ENCODE measurements at regions not wholly inside any gene's neighbourhood (a gene's known extent, or its start where the extent isn't known, plus 50 kb on each side); places are given as distances from the start of the nearest gene placed in this dataset.
"Not testable (repeated sequence)": the region's sequence is repeated elsewhere in the genome, so short reads cannot be mapped to it uniquely, and the experiment has no call there.

DNA sequence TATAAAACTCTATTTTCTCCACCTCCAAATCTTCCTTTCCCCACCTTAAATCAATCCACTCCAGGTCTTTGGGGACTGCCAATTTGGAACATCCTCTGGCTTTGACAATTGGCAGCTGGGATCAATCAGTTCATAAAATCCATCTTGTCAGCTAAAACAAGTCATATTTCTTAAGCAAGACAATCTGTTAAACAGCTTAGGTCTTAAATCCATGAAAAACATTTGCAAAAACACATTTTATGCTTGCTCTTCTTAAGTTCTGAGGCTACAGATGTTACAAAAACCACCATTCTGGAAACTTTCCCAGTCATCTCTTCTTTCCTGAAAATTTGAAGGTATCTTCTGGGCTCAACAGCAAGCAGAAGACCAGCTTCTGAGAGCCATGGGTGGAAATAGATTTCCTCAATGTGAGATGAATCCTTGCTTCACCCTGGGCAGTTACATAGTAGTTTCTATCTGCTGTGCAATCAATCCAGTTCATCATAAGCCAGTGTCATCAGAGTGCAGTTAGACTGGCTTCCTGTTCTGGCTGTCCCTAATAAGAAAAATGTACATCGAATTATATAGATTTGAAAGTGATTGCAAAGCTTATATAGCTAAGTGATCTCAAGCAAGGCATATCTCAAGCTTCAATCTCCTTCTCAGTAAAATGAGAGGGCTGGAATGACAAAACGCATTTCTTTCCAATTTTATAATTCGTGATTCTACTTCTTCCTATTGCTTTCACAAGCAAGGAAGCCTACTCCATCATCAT is 402.7 kb upstream of the INTU start:
- DNase-seq, result no peak
- in situ Hi-C loops (cut with HindIII; ENCODE audit: low pct_ligation_motif_present, low pct_unique_long_range_greater_than_20kb, low sequenced_read_pairs), result no loop called here

DNA sequence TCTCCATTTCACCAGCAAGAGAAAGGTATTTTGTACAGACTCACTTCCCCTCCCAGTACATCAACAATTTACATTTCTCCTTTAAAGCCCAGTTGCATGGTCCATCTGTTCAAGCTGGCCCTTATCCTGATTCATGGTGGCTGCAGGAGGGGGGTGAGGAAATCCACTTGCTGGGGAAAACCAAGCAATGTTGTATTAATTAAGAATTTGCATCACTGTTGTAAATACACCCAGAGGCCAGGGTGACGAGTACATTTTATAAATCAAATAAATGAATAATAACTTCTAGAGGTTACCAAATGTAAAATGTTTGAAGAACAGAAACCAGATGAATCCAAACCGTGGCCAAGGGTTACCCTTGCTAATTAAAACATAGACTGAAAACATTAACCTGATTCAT is 395.9 kb upstream of the INTU start:
- DNase-seq, result no peak
- in situ Hi-C loops (cut with HindIII; ENCODE audit: low pct_ligation_motif_present, low pct_unique_long_range_greater_than_20kb, low sequenced_read_pairs), result no loop called here

DNA sequence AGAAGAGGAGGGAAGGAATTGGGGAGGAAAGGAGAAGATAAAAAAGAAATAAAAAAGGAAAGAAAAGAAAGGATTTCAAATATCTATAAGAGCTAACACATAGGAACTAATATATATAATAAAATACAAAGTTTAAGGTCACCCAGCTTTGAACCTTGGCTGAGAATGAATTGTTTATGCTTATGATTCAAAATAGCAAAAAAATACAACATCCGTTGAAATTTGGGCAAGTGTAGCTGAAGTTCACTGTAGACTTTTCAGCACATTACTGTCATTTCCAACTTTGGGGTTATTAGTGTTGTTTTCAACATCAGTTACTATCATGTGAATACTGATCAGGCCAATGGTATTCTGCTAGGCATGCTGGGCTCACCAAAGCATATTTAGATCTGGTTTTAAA is 395.2 kb upstream of the INTU start:
- DNase-seq, result no peak
- in situ Hi-C loops (cut with HindIII; ENCODE audit: low pct_ligation_motif_present, low pct_unique_long_range_greater_than_20kb, low sequenced_read_pairs), result no loop called here

DNA sequence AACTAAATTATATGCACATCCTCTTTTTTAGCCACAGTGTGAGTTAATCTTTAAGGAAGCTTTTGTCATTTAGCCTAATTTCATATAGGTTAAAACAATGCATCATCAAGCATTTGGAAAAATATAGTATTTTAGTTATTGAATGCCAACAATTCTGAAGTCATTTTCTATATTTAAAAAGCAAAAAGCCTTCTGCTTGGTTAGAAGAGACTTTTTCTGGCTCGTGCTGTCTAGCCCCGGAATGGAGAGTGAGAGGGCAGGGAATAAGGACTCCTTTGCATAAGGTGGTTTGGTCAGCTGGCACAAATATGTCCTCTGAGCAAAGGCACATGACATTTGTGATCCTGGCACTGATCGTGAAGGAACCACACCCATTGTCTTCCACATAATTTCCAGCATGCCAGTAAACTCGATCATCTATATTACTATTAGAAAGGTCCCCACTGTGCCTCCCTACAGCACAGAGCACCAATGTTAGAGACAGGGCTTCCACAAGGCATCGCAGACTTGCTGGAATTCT is 393.7 kb upstream of the INTU start:
- DNase-seq, result no peak
- in situ Hi-C loops (cut with HindIII; ENCODE audit: low pct_ligation_motif_present, low pct_unique_long_range_greater_than_20kb, low sequenced_read_pairs), result no loop called here

DNA sequence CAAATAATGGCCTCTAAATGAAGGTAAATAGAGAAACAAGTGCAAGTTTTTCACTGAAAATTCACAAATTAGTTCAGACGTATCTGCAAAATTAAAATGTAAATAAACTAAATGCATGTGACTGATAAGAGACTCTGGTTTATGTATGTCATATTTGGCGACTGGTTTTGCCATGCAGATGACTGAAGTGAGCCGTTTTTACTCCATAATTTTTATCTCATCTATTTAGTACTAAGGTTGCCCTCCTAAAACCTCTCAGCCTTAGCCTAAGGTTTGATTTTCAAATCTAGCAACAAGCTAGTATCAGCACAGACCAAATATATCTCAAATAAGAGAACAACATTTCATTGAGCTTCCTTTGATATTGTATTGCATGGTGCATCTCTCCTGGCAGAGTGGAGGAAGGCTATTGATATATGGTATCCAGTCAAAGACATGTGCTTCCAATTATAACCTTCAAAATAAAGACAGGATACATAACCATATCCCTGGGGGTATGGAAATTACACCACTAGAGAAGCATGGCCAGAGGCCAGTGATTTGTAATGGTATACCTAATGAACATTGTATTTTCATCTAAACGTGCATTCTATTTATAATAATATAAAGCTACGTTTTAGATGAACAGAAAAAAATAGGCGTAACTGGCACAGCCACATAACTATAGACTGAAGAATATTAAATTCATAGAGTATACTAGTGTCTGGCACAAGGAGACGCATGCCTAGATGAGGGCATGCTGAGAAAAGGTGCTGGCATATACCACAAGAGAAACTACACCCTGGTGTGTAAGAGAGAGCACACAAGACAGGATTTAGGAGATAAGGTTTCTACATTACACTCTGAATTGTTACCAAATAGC is 392.6 kb upstream of the INTU start:
- in situ Hi-C loops (cut with HindIII; ENCODE audit: low pct_ligation_motif_present, low pct_unique_long_range_greater_than_20kb, low sequenced_read_pairs), result no loop called here
- no peak for DNase-seq

DNA sequence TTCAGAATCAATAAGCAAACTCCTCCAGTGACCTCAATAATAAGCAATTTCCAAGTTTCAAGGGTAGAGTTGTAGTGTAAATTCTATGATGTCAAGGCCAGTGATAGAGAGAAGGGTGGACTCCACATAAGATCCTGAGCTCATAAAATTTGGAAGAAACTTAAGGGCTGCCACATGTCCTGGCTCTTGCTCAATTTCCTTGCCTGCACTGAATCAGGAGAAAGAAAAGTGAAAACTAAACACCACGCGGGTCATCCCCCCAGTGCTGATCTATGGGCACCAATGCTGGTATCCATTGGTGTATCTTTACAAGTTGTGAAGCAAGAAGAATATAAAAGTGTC is 392.0 kb upstream of the INTU start:
- in situ Hi-C loops (cut with HindIII; ENCODE audit: low pct_ligation_motif_present, low pct_unique_long_range_greater_than_20kb, low sequenced_read_pairs), result no loop called here
- DNase-seq, result no peak

DNA sequence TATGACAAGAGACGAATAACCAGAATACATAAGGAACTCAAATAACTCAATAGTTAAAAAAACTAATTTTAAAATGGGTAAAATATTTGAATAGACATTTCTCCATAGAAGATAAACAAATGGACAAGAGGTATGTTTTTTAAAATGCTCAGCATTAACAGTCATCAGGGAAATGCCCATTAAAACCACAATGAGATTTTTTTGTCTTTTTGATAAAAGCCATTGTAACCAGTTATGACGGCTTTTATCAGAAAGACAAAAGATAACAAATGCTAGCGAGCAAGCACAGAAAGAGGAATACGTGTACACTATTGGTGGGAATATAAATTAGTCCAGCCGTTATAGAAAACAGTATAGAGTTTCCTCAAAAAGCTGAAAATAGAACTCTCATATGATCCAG is 388.2 kb upstream of the INTU start:
- in situ Hi-C loops (cut with HindIII; ENCODE audit: low pct_ligation_motif_present, low pct_unique_long_range_greater_than_20kb, low sequenced_read_pairs), result no loop called here
- DNase-seq, result no peak

DNA sequence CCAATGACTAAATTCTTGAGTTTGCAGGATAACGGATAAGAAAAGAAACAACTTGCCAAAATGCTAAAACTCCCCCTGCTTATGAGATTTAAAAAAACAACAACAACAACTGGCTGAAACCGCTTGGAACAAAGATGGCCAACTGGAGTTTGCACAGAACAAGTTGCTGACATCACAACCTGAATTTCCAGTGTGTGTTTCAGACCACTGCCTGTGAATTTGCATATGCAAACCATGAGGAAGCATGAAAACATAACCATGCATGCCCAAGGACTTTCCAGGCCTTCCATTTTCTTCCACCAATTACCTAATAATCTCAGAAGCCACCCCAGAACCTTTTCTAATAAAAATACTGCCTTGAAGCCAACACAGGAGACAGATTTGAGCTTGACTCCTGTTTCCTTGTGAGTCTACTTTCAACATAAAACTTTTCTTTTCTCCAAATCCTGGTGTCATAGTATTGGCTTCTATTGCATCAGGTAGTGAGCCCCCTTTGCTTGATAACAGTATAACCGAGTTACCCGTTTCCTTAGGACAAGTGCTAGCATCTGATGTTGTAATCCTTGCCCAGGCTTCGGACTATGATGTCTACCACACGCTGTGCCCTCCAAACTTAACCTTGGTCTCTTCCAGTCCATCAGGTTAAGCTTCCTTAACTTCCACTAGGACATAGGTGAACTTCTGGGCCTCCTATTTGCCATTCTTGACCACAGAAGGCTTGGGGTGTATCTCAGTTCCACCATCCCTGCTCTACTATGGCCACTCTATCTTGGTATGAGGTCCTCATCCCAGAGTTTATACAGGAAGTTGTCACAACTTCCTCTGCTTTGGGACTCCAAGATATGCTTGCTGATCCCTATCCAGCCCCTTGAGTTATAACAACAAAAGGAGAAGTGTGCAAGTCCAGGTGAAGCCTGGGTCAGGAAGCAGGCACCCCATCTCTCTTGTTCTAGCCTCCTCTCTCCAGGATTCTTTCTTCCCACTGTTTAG is 385.5 kb upstream of the INTU start:
- no peak for DNase-seq
- in situ Hi-C loops (cut with HindIII; ENCODE audit: low pct_ligation_motif_present, low pct_unique_long_range_greater_than_20kb, low sequenced_read_pairs), result no loop called here

DNA sequence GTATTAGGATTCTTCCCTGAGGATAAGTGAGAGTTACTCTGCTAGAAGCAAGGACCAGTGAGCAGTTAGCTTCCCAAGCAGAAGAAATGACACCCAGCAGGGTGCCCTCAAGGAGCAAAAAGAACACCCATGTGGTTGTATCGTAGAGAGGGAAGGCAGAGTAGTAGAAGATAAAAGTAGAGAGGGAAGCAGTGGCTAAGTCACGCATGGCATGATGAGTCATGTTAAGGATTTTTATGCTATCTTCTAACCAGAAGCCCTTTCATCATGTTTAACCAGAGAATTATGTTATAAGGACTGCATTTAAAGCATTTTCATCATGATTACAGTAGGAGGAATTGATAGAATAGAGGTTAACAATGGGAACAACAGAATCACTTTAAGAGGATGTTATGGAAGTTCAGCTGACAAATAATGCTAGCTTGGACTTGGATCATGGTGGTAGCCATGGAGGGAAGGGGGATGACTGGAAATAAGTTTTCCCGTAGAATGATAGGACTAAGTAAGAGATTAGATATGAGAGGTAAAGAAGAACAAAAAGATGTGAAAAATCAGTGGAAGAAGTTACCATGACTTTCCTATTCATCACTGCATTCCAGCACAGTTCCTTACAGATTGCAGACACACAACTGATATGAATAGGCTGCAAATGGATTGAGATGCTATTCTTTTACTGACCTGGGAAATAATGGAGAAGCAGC is 383.5 kb upstream of the INTU start:
- DNase-seq, result no peak
- in situ Hi-C loops (cut with HindIII; ENCODE audit: low pct_ligation_motif_present, low pct_unique_long_range_greater_than_20kb, low sequenced_read_pairs), result no loop called here

DNA sequence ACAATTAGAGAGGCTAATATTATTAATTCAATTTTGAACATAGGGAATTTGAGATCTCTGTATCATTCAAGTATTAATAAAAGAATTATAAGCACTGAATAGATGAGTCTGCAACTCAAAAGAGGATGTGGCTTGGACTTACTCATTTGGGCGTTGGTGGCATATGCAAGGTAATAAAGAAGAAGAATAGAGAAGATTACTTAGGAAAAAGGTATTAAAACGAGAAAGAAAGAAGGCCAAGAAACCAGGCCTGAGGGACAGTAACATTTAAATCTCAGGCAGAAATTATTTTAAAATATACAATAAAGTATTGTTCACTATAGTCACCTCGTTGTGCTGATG is 383.0 kb upstream of the INTU start:
- no peak for DNase-seq
- in situ Hi-C loops (cut with HindIII; ENCODE audit: low pct_ligation_motif_present, low pct_unique_long_range_greater_than_20kb, low sequenced_read_pairs), result no loop called here

DNA sequence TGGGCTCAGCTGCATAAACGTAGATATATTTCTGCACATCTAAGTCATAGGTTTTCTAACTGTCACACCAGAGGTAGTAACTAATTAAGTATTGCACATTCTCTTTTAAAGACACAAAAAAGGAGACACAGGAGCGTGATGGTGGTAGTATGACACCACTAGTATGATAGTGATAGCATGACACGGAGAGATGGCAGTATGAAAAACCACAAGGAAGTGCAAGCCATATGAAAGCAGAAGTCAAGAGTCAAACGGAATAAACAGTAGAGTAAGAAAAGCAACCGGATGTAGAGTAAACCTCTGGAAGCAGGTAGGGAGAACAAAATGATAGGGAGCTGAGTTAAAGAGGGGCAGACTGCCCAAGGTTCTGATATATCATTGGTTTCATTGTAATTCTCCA is 382.2 kb upstream of the INTU start:
- DNase-seq, result no peak
- in situ Hi-C loops (cut with HindIII; ENCODE audit: low pct_ligation_motif_present, low pct_unique_long_range_greater_than_20kb, low sequenced_read_pairs), result no loop called here

DNA sequence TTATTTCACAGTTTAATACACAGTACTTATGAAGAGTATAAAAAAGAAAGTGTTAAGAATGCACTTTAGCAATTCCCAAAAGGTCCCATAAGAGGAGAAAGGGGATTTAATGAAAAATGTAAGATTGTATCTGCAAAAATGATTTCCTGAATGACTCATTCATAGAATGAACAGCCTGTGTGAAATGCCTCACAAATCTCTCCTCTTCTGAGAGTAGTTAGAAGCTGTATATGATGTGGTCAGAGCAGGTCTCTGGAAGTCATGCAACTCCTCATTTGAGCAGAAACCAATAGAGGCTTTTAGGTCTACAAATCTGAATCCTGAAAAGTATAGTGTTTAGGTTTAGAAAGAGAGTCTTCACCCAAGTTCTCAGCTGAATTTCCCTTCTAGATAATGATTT is 381.3 kb upstream of the INTU start:
- in situ Hi-C loops (cut with HindIII; ENCODE audit: low pct_ligation_motif_present, low pct_unique_long_range_greater_than_20kb, low sequenced_read_pairs), result no loop called here
- DNase-seq, result no peak

DNA sequence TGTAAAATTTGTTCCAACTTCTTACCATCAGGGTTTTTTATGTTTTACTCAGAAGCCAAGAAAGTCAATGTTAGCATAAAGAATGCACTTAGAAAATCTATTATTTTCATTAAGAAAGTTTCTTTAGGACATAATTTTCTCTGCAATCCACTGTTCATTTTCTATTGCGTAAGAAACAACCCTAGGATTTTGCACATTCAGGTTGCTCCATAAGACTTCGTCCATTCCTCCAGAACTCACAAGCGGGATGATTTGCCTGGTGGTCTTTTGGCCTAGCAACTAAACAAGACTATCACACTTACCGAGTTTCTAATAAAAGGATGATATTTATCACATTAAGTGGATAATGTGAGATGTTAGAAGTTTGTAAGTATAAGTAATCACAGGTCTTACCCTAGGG is 376.3 kb upstream of the INTU start:
- in situ Hi-C loops (cut with HindIII; ENCODE audit: low pct_ligation_motif_present, low pct_unique_long_range_greater_than_20kb, low sequenced_read_pairs), result no loop called here
- no peak for DNase-seq

DNA sequence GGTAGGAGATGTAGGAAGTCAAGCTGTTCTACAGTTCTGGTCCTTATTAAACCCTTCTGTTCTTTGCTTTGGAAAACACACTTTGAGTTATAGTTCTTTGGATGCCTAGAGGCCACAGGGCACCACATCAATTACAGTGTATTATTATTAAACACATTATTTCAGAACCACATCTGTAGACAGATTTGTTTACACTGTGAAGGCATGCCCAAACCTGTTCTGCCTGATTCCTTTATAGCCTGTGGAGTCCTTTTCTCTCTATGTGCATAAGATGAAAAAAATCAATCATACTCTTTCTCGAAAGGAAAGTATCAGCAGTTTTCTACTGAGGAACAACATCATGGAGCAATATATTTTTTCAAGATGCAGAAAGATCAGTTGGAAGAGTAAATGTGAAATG is 371.3 kb upstream of the INTU start:
- DNase-seq, result no peak
- in situ Hi-C loops (cut with HindIII; ENCODE audit: low pct_ligation_motif_present, low pct_unique_long_range_greater_than_20kb, low sequenced_read_pairs), result no loop called here

DNA sequence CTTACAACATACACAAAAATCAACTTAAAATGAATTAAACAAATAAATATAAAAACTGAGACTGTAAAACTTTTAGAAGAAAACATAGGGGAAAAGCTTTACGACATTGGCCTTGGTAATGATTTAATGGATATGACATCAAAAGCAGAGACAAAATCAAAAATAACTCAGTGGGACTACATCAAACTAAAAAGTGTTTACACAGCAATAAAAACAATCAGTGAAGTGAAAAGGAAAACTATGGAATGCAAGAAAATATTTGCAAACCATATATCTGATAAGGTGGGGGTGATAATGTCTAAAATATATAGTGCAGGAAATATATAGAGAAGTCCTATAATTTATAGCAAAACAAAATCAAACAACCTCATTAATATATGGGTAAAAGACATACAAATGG is 364.4 kb upstream of the INTU start:
- in situ Hi-C loops (cut with HindIII; ENCODE audit: low pct_ligation_motif_present, low pct_unique_long_range_greater_than_20kb, low sequenced_read_pairs), result no loop called here
- DNase-seq, result no peak

DNA sequence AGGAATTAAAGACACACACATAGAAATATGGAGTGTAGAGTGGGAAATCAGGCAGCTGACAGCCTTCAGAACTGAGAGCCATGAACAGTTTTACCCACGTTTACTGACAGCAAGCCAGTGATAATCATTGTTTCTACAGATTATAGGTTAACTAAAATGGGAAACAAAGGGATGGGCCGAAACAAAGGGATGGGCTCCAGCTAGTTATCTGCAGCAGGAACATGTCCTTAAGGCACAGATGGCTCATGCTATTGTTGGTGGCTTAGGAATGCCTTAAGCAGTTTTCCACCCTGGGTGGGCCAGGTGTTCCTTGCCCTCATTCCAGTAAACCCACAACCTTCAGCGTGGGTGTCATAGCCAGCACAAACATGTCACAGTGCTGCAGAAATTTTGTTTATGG is 355.7 kb upstream of the INTU start:
- DNase-seq; in situ Hi-C loops (cut with HindIII; ENCODE audit: low pct_ligation_motif_present, low pct_unique_long_range_greater_than_20kb, low sequenced_read_pairs): not testable (repeated sequence)

DNA sequence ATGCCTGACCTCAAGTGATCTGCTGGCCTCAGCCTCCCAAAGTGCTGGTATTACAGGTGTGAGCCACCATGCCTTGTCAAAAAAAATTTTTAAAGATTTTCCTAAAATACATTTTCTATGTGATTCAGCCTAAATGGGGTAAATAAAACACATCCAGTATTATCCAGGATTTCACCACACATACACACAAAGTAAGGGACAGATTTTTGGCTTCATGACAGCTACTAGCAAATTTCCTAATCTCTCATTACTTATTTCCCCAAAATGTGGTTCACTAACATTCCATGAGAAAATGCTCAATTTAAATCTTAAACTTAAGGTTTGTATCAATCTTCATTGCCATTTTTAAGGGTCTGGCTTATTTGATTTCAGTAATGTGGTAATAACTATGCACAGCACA is 348.5 kb upstream of the INTU start:
- DNase-seq, result no peak
- in situ Hi-C loops (cut with HindIII; ENCODE audit: low pct_ligation_motif_present, low pct_unique_long_range_greater_than_20kb, low sequenced_read_pairs), result no loop called here

DNA sequence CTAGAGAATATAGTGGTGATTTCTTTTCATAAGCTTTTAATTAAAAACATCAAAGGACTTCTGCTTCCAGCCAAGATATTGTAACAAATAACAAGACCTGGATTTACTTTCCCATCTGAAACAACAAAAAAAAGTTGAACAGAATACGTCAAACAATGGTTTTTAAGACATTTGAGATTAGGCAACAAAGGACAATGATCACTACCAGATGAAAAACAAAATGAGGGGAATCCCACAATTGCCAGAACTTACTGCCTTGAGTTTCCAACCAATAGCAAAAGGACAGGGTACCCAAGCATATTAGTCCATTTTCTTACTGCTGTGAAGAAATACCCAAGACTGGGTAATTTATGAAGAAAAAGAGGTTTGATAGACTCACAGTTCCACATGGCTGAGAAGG is 341.4 kb upstream of the INTU start:
- no peak for DNase-seq
- in situ Hi-C loops (cut with HindIII; ENCODE audit: low pct_ligation_motif_present, low pct_unique_long_range_greater_than_20kb, low sequenced_read_pairs), result no loop called here
